Transverse colon (tissue), 4 donors: ENCODE measurements at regions not wholly inside any gene's neighbourhood (a gene's known extent, or its start where the extent isn't known, plus 50 kb on each side); places are given as distances from the start of the nearest gene placed in this dataset.
"Not testable (repeated sequence)": the region's sequence is repeated elsewhere in the genome, so short reads cannot be mapped to it uniquely, and the experiment has no call there.

Experiments used
- DNase-seq: peaks from one replicate; pipeline ENCODE4 v3.0.0-alpha.2; 2019
- H3K27ac ChIP-seq, 4 donors: fragments of 200-600 bp; sonication (generic); 2 replicates each; pipeline ENCODE4 v1.5.1; 2016 to 2018; ENCODE audit warnings: inconsistent platforms in 4 of 4
- H3K27me3 ChIP-seq: fragments of 200-600 bp; sonication (generic); 2 replicates; pipeline ENCODE4 v1.5.1; 2017; ENCODE audit warnings: inconsistent platforms
- H3K36me3 ChIP-seq, 4 donors: fragments of 200-600 bp; sonication (generic); 2 replicates each; pipeline ENCODE4 v1.5.1; 2017 to 2019; ENCODE audit warnings: inconsistent platforms in 4 of 4
- H3K4me1 ChIP-seq, 4 donors: fragments of 200-600 bp; sonication (generic); 2 replicates each; pipeline ENCODE4 v1.5.1; 2017 to 2020; ENCODE audit warnings: inconsistent platforms in 4 of 4
- H3K4me3 ChIP-seq, 4 donors: fragments of 200-600 bp; sonication (generic); 1 replicate in 1 of 4; 2 replicates in 3 of 4; pipeline versions ENCODE4 v1.5.1 to v1.6.1; 2017 to 2019; ENCODE audit warnings: inconsistent platforms in 4 of 4
- H3K9me3 ChIP-seq, 2 donors: fragments of 200-600 bp; sonication (generic); 2 replicates each; pipeline ENCODE4 v1.5.1; 2017 to 2019; ENCODE audit warnings: inconsistent platforms in 2 of 2
- EP300 ChIP-seq: sonication (generic); formaldehyde crosslinking; IDR thresholded peaks from one replicate; pipeline ENCODE4 v1.6.1; 2017; ENCODE audit warnings: antibody characterized with exemption, low read depth
- POLR2A ChIP-seq: fragments of 450-650 bp; IDR thresholded peaks from one replicate; pipeline ENCODE4 v1.6.1; 2016; ENCODE audit warnings: antibody characterized with exemption, mild to moderate bottlenecking, moderate library complexity
- POLR2AphosphoS5 ChIP-seq, 3 donors: sonication (generic); formaldehyde crosslinking; IDR thresholded peaks; one replicate each; pipeline ENCODE4 v1.6.1; 2016; ENCODE audit warnings: antibody characterized with exemption in 3 of 3
- WGBS, 2 donors: methylation state at CpG; one replicate each; pipeline ENCODE4 v1.1.5; 2018; ENCODE audit warnings: low coverage in 1 of 2; 5-methylcytosine and 5-hydroxymethylcytosine counted together
- in situ Hi-C, 4 donors: fragments of 200-750 bp; cut with MboI; loops; one replicate each; pipeline versions ENCODE4 v1.15.0 to v1.15.1; 2017; ENCODE audit warnings: low sequenced_read_pairs in 3 of 4, low pct_ligation_motif_present in 1 of 4, low pct_unique_long_range_greater_than_20kb in 1 of 4
- intact Hi-C: fragments of 100-400 bp; cut with DNase I; formaldehyde crosslinking; loops from one replicate; pipeline ENCODE4 v1.15.1; 2023; ENCODE audit warnings: low total_unique reads
- TF ChIP-seq, protein P1 (sequence below), 5 experiments: fragments of 200-600 bp in 3 of 5; fragments of 450-650 bp in 2 of 5; sonication (generic) in 3 of 5; IDR thresholded peaks; 1 replicate in 2 of 5; 2 replicates in 3 of 5; pipeline ENCODE4 v1.5.1; 2016 to 2017; ENCODE audit warnings: antibody characterized with exemption in 5 of 5, inconsistent platforms in 3 of 5, mild to moderate bottlenecking in 2 of 5, moderate library complexity in 1 of 5

DNA sequence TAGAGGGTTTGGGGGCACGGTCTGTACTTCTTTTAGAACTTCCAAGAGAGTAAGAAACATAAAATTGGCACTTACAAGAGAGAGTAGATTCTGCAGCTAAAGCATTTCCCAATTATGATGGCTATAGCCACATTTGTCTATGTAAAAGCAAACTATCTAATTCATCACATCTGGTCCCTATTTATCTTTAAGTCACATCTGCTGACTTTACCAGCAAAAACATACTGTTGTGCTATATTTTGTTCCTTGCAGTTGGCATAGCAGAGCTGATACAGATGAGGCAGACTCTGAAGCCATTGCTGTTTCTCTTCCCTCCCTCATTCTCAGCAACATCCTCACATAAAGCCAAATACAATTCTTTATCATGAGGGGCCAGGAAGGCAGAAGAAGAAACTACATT is 1533.5 kb upstream of the RAG2 start:
- 18 to 44% methylated on average over 1 of the region's 1 CpG for WGBS, 2 donors

DNA sequence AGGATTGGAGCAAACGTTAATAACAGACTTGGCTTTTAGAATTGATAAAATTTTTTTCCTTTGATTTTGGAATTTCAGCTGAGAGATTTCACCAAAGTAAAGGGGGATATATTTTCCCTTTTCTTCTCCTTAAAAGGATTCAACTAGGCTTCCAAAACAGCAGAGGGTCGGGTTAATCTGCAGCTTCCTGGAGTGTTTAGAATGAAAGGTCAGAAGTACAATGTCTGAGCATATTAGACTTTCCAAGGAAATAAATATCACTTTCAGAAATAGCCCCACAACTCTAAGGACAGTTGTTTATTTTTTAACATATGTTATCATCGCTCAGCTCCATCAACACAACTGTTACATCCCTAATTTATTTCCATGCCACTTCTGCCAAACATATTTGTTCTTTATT is 1532.9 kb upstream of the RAG2 start:
- in situ Hi-C loops (no loop called here), intact Hi-C loops (no loop called here)
- no peak for DNase-seq
- H3K27ac ChIP-seq = no peak overlapping the region
- no peaks in the 10 kb centered on the region for H3K36me3 ChIP-seq
- 42 to 50% methylated on average over 2 to 3 of the region's 3 CpGs for WGBS, 2 donors
- H3K4me1 ChIP-seq = no peaks in the 10 kb centered on the region
- H3K27me3 ChIP-seq = no peaks in the 10 kb centered on the region
- H3K4me3 ChIP-seq = no peak overlapping the region
- peaks cover 0 to 5% of the 10 kb centered on the region in 2 donors for H3K9me3 ChIP-seq
- TF ChIP-seq EP300 = no peak
- TF ChIP-seq POLR2AphosphoS5 (IDR thresholded peaks at IDR 0.05) = no peak
- TF ChIP-seq, protein P1, sequence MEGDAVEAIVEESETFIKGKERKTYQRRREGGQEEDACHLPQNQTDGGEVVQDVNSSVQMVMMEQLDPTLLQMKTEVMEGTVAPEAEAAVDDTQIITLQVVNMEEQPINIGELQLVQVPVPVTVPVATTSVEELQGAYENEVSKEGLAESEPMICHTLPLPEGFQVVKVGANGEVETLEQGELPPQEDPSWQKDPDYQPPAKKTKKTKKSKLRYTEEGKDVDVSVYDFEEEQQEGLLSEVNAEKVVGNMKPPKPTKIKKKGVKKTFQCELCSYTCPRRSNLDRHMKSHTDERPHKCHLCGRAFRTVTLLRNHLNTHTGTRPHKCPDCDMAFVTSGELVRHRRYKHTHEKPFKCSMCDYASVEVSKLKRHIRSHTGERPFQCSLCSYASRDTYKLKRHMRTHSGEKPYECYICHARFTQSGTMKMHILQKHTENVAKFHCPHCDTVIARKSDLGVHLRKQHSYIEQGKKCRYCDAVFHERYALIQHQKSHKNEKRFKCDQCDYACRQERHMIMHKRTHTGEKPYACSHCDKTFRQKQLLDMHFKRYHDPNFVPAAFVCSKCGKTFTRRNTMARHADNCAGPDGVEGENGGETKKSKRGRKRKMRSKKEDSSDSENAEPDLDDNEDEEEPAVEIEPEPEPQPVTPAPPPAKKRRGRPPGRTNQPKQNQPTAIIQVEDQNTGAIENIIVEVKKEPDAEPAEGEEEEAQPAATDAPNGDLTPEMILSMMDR (IDR thresholded peaks at IDR 0.05) = no peak
- TF ChIP-seq POLR2A = no peak

More for the DNA sequence above, 1533.5 kb upstream of the RAG2 start:
- DNase-seq = no peak
- Histone ChIP-seq H3K27ac (no peak overlapping the region), H3K4me1 (no peaks in the 10 kb centered on the region), H3K4me3 (no peak overlapping the region), H3K9me3 (peaks cover 0 to 7% of the 10 kb centered on the region in 2 donors), H3K36me3 (no peaks in the 10 kb centered on the region), H3K27me3 (no peaks in the 10 kb centered on the region)
- in situ Hi-C loops = no loop called here
- intact Hi-C loops = no loop called here
- TF ChIP-seq, protein P1 (IDR thresholded peaks at IDR 0.05) = no peak
- no peak for TF ChIP-seq EP300
- TF ChIP-seq POLR2AphosphoS5 (IDR thresholded peaks at IDR 0.05) = no peak
- no peak for TF ChIP-seq POLR2A

DNA sequence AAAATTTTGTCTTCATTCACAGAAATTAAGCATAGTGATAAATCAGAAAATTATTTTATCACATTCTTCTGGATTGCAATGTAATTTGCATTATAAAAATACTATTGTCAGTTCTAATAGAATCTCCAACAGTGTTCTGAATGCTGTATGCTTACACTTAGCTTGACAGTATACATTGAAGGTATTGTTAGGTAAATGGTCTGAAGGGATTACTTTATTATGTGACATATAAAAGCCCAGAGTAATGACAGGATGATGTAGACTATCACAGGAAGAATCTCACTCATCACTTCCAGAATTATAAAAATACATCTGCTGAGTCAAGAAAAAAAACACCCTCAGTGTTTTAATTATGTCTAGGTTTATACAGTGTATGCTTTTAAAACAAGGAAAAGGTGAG is 1532.5 kb upstream of the RAG2 start:
- Histone ChIP-seq H3K27me3 (no peaks in the 10 kb centered on the region), H3K27ac (no peak overlapping the region), H3K4me1 (no peaks in the 10 kb centered on the region), H3K36me3 (no peaks in the 10 kb centered on the region), H3K4me3 (no peak overlapping the region), H3K9me3 (peaks cover 0 to under 1% of the 10 kb centered on the region in 2 donors)
- no peak for DNase-seq
- in situ Hi-C loops (no loop called here), intact Hi-C loops (no loop called here)
- TF ChIP-seq, protein P1 (IDR thresholded peaks at IDR 0.05) = no peak
- TF ChIP-seq EP300 = no peak
- TF ChIP-seq POLR2A = no peak
- no peak for TF ChIP-seq POLR2AphosphoS5 (IDR thresholded peaks at IDR 0.05)

DNA sequence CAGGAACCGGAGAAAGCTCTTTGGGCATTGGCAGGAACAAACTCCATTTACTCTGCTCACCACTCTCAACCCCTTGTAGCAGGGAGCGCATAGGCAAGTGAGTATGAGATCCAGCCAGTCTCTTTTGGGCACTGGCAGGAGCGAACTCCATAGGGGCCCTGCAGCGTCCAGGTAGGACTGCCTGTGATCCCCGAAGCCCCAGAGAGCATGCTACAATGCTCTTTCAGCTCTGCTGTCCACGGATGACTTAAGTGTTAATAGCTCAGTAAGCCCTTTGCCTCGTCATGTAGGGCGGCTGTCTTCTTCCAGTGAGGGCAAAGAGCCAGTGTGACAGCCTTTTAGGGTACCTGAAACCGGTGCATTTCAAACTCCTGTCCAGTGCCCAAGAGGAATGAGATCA is 1525.6 kb upstream of the RAG2 start:
- TF ChIP-seq POLR2AphosphoS5 (IDR thresholded peaks at IDR 0.05) (no peak), POLR2A (no peak), EP300 (no peak)
- TF ChIP-seq, protein P1 (IDR thresholded peaks at IDR 0.05) = no peak
- WGBS, 2 donors = 74% methylated on average over 9 of the region's 9 CpGs; no CpG with 5 or more reads in 1 of the 2 donors
- no peaks in the 10 kb centered on the region for H3K36me3 ChIP-seq

DNA sequence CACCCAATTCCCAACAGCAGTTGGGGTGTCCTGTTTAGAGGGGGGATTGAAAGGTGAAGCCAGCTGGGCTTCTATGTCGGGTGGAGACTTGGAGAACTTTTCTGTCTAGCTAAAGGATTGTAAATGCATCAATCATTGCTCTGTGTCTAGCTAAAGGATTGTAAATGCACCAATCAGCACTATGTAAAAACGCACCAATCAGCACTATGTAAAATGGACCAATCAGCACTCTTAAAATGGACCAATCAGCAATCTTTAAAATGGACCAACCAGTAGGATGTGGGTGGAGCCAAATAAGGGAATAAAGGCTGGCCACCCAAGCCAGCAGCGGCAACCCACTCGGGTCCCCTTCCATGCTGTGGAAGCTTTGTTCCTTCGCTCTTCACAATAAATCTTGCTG is 1518.6 kb upstream of the RAG2 start:
- H3K27me3 ChIP-seq, H3K4me3 ChIP-seq, H3K9me3 ChIP-seq, H3K4me1 ChIP-seq, H3K27ac ChIP-seq, H3K36me3 ChIP-seq, DNase-seq, intact Hi-C loops, in situ Hi-C loops: not testable (repeated sequence)
- 92 to 100% methylated on average over 2 to 5 of the region's 5 CpGs for WGBS, 2 donors

More for the DNA sequence above, 1525.6 kb upstream of the RAG2 start:
- Histone ChIP-seq H3K4me3 (no peak overlapping the region), H3K27ac (no peak overlapping the region), H3K27me3 (no peaks in the 10 kb centered on the region), H3K4me1 (no peaks in the 10 kb centered on the region), H3K9me3 (no peaks in the 10 kb centered on the region)
- in situ Hi-C loops = no loop called here
- DNase-seq = no peak
- intact Hi-C loops = no loop called here

DNA sequence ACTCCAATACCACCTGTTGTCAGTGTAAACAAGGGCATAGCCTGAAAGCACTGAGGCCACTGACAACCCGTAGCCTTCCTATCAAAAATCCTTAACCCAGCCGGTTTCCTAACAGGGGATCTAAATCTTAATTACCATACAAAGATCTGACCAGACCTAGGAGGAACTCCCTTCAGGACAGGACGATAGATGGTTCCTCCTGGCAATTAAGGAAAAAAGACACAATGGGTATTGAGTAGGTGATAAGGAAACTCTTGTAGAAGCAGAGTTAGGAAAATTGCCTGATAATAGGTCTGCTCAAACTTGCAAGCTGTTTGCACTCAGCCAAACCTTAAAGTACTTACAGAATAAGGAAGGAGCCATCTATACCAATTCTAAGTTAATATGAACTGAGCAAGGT is 1517.3 kb upstream of the RAG2 start:
- H3K9me3 ChIP-seq, H3K36me3 ChIP-seq, H3K27me3 ChIP-seq, H3K4me3 ChIP-seq, intact Hi-C loops, DNase-seq, in situ Hi-C loops, H3K4me1 ChIP-seq, H3K27ac ChIP-seq: not testable (repeated sequence)
- 63 to 65% methylated on average over 3 of the region's 3 CpGs for WGBS, 2 donors
